CD4-positive, alpha-beta T cell treated with Interferon gamma for 1 hour (primary cell): ENCODE measurements at regions not wholly inside any gene's neighbourhood (a gene's known extent, or its start where the extent isn't known, plus 50 kb on each side); places are given as distances from the start of the nearest gene placed in this dataset.
"Not testable (repeated sequence)": the region's sequence is repeated elsewhere in the genome, so short reads cannot be mapped to it uniquely, and the experiment has no call there.

Source experiments
- DNase-seq: peaks from one replicate; pipeline ENCODE4 v3.0.0-alpha.2; 2020

- DNase-seq, result no peak
These were observed 108.1 kb downstream of the ZFAND4 start for GRCh38 chr10:45564303-45564959.

- DNase-seq, result no peak
These were observed 110.6 kb downstream of the ZFAND4 start for GRCh38 chr10:45561952-45562351.

DNA sequence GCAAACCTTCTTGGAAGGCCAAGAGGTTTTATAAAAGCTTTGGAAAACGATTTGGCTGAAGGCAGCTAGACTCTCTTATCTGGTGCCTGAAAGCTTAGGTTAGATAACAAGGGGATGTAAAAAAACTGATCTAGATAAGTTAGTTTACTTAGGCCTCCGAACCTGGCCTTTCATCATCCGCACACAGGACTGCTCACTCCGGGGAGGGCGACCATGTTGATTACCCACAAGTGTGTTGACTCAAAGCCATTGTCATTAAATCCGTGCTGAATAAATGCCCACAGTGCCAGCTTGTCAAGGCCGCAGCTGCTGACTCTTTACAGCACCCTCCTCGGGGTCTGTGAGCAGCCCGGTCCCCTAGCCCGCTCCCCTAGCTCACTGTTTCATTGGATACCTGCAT lies 112.3 kb downstream of the ZFAND4 start:
- no peak for DNase-seq

DNA sequence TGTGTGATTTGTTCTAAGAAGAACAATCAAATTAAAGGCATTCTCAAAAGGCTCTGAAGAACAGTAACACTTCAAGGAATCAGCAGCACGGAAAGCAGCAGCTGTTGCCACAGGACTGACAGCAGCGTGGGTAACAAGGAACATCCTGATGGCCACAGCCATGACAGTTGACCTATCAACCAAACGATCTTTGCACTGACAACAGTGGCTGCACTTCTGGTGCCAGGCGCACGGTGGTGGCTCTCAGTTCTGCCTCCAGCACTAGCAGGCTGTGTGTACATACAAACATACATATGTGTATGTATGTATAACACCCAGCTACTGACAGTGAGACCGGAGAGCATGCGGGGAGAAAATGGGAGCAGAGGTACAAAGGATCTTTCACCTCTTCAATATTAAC lies 114.1 kb downstream of the ZFAND4 start:
- no peak for DNase-seq

DNA sequence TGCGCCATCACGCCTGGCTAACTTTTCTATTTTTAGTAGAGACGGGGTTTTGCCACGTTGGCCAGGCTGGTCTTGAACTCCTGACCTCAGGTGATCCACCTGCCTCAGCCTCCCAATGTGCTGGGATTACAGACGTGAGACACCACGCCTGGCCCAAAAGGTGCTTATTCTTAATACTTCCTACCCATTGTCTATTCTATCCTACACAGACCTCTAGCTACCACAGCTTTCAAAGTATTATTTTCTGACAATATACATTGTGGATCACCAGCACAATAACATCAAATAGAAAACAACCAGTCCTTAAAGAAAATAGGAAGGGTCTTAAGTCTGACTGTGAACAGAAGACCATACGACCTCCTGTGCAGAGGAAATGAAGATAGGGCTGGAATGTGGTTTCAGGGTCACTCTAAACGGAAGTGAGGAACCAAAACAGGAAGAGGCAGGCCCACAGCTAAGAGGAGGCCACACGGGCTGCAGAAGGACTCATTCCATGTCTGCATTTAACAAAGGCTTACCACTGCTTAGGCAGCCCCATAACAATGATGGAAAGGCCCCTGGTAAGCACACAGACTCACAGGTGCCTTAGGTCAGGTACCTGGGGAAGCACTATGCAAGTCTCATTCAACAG lies 115.2 kb downstream of the ZFAND4 start:
- peak; percentile 11 for DNase-seq

DNA sequence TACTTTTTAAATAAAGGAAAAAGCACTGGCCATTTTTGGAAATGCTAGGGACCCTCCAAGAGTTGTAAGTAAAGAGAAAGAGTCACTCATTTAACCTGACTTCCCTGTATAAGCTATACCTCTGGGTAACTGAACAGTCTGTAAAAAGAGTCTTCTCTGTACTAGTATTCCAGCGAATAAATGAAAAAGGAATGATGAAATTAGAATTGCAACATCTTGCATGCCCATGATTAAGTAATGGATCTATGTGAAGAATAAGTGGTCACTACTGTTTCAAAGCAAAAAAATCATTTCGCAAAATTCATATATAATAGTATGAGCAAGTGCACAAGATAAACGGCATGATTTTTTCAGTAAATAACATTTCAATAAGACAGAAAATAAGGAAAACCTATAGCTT lies 116.8 kb downstream of the ZFAND4 start:
- no peak for DNase-seq

DNA sequence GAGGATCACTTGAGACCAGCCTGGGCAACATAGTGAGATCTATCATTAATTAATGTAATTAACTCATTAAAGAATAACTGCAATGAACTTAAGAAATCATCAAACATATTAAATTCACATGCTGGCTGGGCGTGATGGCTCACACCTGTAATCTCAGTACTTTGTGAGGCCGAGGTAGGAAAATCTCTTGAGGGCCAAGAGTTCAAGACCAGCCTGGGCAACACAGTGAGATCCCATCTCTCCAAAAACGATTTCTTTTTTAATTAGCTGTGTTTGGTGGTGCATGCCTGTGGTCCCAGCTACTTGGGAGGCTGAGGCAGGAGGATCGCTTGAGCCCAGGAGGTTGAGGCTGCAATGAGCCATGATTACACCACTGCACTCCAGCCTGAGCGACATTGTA lies 117.2 kb downstream of the ZFAND4 start:
- not testable (repeated sequence) for DNase-seq

DNA sequence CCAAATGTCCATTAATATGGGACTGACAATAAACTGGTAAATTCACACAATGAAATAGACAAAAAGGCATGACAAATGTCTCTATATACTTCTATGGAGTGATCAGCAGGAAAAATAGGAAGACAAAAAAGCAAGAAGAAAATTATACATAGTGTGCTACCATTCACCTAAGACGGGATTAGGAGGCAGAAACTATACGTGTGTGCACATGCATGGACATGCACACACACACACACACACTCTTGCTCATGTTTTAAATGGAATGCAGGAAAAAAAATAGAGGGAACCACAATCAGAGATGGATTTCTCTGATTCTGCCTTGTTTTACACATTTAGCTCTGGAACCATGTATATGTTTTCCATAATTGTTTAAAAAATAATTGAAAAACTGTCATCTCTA lies 119.0 kb downstream of the ZFAND4 start:
- no peak for DNase-seq

GRCh38 chr10:45553155-45553554 lies 119.4 kb downstream of the ZFAND4 start:
- DNase-seq, result no peak

DNA sequence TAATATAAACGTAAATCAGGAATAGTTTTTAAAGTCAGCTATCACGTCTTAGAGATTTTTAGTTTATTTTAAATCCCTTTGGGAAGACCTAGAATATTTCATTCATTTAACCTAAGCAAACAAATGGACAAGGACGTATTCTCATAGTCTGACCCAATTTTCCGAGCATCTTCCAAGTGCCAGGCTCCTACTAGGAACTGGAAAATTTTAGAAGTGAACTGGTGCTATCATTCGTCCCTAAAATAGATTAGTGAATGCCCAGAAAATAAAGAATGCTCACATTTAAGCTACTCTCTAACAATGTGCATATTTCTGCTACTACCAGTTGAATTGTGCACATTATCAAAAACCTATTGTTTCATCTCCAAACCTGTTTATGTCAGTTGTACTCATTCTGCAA lies 120.1 kb downstream of the ZFAND4 start:
- no peak for DNase-seq

- DNase-seq, result no peak
These were observed 121.4 kb downstream of the ZFAND4 start for GRCh38 chr10:45550903-45551786.

GRCh38 chr10:45548068-45548467 lies 124.5 kb downstream of the ZFAND4 start:
- DNase-seq, result no peak

DNA sequence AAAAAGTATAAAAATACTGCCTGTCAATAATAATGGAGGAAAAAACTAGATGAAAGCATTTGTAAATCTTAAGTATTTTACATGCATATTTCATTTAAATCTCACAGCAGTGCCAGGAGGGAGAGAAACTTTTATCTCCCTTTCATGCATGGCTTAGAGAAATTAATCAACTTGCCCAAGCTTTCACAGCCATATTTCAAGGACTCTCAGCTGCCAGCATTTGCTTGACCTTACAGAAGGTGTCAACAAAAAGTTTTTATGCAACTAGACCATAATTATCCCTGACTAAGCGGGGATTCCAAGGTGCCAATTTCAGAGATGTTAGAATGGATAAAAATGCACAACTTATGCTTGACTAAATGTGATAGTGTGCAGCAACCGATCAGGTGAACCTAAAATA lies 125.4 kb downstream of the ZFAND4 start:
- no peak for DNase-seq

DNA sequence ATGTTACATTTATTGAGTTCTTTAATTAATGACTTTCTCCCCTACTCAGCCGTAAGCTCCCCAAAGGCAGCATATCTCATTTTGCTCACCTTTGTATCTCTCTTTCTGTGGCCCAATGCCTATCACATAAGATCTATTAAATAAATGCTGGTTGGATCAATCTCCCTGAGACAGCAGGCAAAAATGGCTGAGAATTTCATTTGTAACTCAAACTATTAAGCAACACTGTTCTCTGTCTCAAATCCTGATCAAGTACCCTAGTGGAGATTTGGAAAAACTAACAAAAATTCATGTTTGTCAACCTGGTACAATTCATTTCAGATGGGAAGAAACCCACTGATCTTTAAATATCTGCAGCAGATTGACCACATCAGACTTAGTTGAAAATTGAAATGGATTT lies 127.4 kb downstream of the ZFAND4 start:
- no peak for DNase-seq

GRCh38 chr10:45544191-45544590 lies 128.4 kb downstream of the ZFAND4 start:
- DNase-seq, result no peak

GRCh38 chr10:45541032-45541431 lies 131.5 kb downstream of the ZFAND4 start:
- not testable (repeated sequence) for DNase-seq

DNA sequence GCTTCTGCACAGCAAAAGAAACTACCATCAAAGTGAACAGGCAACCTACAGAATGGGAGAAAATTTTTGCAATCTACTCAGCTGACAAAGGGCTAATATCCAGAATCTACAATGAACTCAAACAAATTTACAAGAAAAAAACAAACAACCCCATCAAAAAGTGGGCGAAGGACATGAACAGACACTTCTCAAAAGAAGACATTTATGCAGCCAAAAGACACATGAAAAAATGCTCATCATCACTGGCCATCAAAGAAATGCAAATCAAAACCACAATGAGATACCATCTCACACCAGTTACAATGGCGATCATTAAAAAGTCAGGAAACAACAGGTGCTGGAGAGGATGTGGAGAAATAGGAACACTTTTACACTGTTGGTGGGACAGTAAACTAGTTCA lies 132.0 kb downstream of the ZFAND4 start:
- not testable (repeated sequence) for DNase-seq

DNA sequence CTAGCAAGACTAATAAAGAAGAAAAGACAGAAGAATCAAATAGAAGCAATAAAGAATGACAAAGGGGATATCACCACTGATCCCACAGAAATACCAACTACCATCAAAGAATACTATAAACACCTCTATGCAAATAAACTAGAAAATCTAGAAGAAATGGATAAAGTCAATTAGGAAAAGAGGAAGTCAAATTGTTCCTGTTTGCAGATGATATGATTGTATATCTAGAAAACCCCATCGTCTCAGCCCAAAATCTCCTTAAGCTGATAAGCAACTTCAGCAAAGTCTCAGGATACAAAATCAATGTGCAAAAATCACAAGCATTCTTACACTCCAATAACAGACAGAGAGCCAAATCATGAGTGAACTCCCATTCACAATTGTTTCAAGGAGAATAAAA lies 133.0 kb downstream of the ZFAND4 start:
- DNase-seq, result not testable (repeated sequence)

- DNase-seq, result no peak
These were observed 138.0 kb downstream of the ZFAND4 start for GRCh38 chr10:45534572-45534971.

- no peak for DNase-seq
These were observed 140.1 kb downstream of the ZFAND4 start for GRCh38 chr10:45532480-45532879.

DNA sequence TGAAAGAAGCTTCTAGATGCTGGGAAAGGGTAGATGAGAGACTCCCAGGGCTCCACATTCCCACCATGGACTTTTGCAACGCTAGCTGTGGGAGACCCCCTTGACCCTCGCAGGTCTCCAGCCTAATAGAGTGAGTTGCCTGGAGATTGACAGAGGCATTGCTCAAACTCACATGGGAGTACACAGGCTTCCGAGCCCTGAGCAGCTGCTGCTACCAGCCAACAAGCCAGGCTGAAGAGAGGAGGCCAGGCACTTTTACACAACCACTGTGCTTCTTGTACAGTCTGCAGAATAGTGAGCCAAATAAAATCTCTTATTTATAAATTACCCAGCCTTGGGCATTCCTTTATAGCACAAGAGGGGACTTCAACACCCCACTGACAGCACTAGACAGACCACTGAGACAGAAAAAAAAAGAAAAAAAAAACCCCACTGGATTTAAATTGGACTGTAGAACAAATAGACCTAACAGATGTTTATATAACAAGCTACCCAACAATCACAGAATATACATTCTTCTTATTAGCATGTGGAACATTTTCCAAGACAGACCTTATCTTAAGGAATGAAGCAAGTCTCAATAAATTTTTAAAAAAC lies 146.2 kb downstream of the ZFAND4 start:
- DNase-seq, result no peak

- DNase-seq, result no peak
These were observed 146.5 kb downstream of the ALOX5 start for GRCh38 chr10:45520476-45520875.

DNA sequence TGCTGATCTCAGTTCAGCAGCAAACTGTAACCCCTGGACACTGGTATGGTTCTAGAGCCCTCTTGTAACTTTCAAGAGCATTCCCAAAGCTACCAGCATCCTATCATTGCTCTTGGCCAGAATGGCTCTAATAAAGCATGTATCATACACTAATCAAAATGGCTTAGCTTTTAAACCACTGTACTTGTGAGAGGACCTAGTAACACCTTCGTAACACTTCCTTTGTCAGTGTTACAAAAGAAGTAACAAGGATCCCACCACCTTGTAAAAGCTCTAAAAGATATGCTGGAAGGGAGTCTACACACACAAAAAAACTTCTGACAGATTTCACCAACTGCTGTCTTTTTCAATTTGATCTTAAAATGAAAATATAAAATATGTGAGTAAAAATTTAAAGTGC lies 144.7 kb downstream of the ALOX5 start:
- no peak for DNase-seq

- DNase-seq, result no peak
These were observed 141.6 kb downstream of the ALOX5 start for GRCh38 chr10:45515630-45516029.
